ENCODE measurements at regions not wholly inside any gene's neighbourhood (a gene's known extent, or its start where the extent isn't known, plus 50 kb on each side); places are given as distances from the start of the nearest gene placed in this dataset.

DNA sequence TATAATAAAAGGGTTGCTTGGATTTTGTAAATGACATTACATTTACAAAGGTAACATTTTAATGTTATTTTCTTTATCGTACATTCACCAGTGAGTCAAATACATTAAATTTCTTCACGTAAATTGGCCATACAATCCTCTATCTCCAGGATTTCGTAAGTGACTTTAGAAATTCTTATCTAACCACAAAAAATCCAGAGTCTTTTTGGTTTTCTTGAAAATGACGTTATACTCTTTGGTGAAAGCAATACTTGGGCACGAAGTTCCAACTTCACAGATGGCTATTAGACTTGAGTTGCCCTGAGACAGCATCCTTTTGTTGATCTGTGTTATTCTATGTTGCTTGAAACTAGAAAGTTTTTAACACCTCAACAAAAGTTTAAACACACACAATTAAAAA lies 87.4 kb upstream of the CDH10 start:
- H3K4me1 Mint-ChIP-seq (ENCODE audit: unreplicated experiment) = no peaks in the 10 kb centered on the region

GRCh38 chr5:24720743-24721142 lies 76.0 kb upstream of the CDH10 start:
- no peaks in the 10 kb centered on the region for H3K4me1 Mint-ChIP-seq (ENCODE audit: unreplicated experiment)
- H3K27me3 Mint-ChIP-seq (ENCODE audit: unreplicated experiment) = no peaks in the 10 kb centered on the region
- no peak overlapping the region for H3K4me3 Mint-ChIP-seq (ENCODE audit: unreplicated experiment)
- DNase-seq (ENCODE audit: extremely low spot score, unreplicated experiment) = no peak
- H3K36me3 Mint-ChIP-seq (ENCODE audit: unreplicated experiment) = no peaks in the 10 kb centered on the region
- no peaks in the 10 kb centered on the region for H3K9me3 Mint-ChIP-seq (ENCODE audit: unreplicated experiment)
- TF ChIP-seq, protein P1, sequence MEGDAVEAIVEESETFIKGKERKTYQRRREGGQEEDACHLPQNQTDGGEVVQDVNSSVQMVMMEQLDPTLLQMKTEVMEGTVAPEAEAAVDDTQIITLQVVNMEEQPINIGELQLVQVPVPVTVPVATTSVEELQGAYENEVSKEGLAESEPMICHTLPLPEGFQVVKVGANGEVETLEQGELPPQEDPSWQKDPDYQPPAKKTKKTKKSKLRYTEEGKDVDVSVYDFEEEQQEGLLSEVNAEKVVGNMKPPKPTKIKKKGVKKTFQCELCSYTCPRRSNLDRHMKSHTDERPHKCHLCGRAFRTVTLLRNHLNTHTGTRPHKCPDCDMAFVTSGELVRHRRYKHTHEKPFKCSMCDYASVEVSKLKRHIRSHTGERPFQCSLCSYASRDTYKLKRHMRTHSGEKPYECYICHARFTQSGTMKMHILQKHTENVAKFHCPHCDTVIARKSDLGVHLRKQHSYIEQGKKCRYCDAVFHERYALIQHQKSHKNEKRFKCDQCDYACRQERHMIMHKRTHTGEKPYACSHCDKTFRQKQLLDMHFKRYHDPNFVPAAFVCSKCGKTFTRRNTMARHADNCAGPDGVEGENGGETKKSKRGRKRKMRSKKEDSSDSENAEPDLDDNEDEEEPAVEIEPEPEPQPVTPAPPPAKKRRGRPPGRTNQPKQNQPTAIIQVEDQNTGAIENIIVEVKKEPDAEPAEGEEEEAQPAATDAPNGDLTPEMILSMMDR (IDR thresholded peaks at IDR 0.05) = no peak
- H3K27ac Mint-ChIP-seq (ENCODE audit: unreplicated experiment) = no peak overlapping the region

More for the DNA sequence above, 87.4 kb upstream of the CDH10 start:
- no peak overlapping the region for H3K27ac Mint-ChIP-seq (ENCODE audit: unreplicated experiment)
- no peak overlapping the region for H3K4me3 Mint-ChIP-seq (ENCODE audit: unreplicated experiment)
- no peak for DNase-seq (ENCODE audit: extremely low spot score, unreplicated experiment)
- TF ChIP-seq, protein P1 (IDR thresholded peaks at IDR 0.05) = no peak
- H3K9me3 Mint-ChIP-seq (ENCODE audit: unreplicated experiment) = no peaks in the 10 kb centered on the region
- H3K36me3 Mint-ChIP-seq (ENCODE audit: unreplicated experiment) = no peaks in the 10 kb centered on the region
- no peaks in the 10 kb centered on the region for H3K27me3 Mint-ChIP-seq (ENCODE audit: unreplicated experiment)

DNA sequence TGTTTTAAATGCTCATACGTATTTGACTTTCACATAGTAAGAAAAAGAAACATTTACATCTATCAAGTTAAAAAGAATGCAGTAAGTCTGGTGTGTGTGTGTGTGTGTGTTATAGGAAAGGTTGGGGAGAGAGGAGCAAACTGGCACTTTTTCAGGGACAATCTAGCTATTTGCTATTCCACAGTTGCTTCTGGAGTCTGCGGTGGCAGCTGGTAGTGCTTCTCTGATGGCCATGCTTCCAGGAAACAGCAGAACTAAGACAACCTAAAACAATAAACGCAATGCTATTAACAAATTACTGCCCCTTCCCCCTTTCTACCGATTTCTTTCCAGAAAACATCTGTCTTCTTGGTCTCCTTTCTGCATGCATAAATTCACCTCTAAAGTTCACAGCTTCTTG lies 70.0 kb upstream of the CDH10 start:
- no peak overlapping the region for H3K27ac Mint-ChIP-seq (ENCODE audit: unreplicated experiment)
- no peaks in the 10 kb centered on the region for H3K4me1 Mint-ChIP-seq (ENCODE audit: unreplicated experiment)
- no peak overlapping the region for H3K4me3 Mint-ChIP-seq (ENCODE audit: unreplicated experiment)
- DNase-seq (ENCODE audit: extremely low spot score, unreplicated experiment) = no peak
- H3K36me3 Mint-ChIP-seq (ENCODE audit: unreplicated experiment) = no peaks in the 10 kb centered on the region
- H3K9me3 Mint-ChIP-seq (ENCODE audit: unreplicated experiment) = peaks cover 5% of the 10 kb centered on the region
- no peaks in the 10 kb centered on the region for H3K27me3 Mint-ChIP-seq (ENCODE audit: unreplicated experiment)
- TF ChIP-seq, protein P1 (IDR thresholded peaks at IDR 0.05) = no peak

DNA sequence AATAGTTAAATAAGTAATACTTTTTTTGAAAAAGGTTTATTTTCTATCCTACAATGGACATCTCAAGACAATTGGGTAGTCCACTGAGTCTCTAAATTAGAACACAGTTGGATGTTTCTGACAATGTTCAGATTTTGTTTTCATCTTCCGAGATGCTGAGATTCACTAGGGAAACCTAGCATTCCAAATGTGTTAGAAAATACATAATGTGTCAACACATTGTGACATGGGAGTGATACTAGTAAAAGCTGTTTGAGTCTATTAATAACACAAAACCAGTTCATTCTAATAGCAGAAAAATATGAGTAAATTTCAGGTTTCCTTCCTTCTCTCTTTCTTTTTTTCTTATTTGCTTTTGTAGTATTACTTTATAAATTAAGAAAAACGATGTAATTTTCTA lies 68.2 kb upstream of the CDH10 start:
- H3K36me3 Mint-ChIP-seq (ENCODE audit: unreplicated experiment) = no peaks in the 10 kb centered on the region
- peaks cover 5% of the 10 kb centered on the region for H3K9me3 Mint-ChIP-seq (ENCODE audit: unreplicated experiment)

GRCh38 chr5:24712047-24712446 lies 67.3 kb upstream of the CDH10 start:
- Mint-ChIP-seq H3K4me3 (ENCODE audit: unreplicated experiment) (no peak overlapping the region), H3K27ac (ENCODE audit: unreplicated experiment) (no peak overlapping the region), H3K4me1 (ENCODE audit: unreplicated experiment) (no peaks in the 10 kb centered on the region), H3K36me3 (ENCODE audit: unreplicated experiment) (no peaks in the 10 kb centered on the region), H3K27me3 (ENCODE audit: unreplicated experiment) (no peaks in the 10 kb centered on the region), H3K9me3 (ENCODE audit: unreplicated experiment) (peaks cover 5% of the 10 kb centered on the region)
- TF ChIP-seq, protein P1 (IDR thresholded peaks at IDR 0.05) = no peak
- no peak for DNase-seq (ENCODE audit: extremely low spot score, unreplicated experiment)

More for the DNA sequence above, 68.2 kb upstream of the CDH10 start:
- Mint-ChIP-seq H3K27me3 (ENCODE audit: unreplicated experiment) (no peaks in the 10 kb centered on the region), H3K27ac (ENCODE audit: unreplicated experiment) (no peak overlapping the region), H3K4me3 (ENCODE audit: unreplicated experiment) (no peak overlapping the region), H3K4me1 (ENCODE audit: unreplicated experiment) (no peaks in the 10 kb centered on the region)
- no peak for DNase-seq (ENCODE audit: extremely low spot score, unreplicated experiment)
- TF ChIP-seq, protein P1 (IDR thresholded peaks at IDR 0.05) = no peak

Data from osteocyte (in vitro differentiated cells).